ENCODE measurements at regions not wholly inside any gene's neighbourhood (a gene's known extent, or its start where the extent isn't known, plus 50 kb on each side); places are given as distances from the start of the nearest gene placed in this dataset.

GRCh38 chr2:67671464-67672450, 274.6 kb downstream of the ETAA1 start:
- TF ChIP-seq PATZ1 (CRISPR knock-in tag; IDR thresholded peaks at IDR 0.05; ENCODE audit: borderline replicate concordance) (no peak), TCF4 (CRISPR knock-in tag; IDR thresholded peaks at IDR 0.05; ENCODE audit: borderline replicate concordance) (no peak), RARB (CRISPR knock-in tag; IDR thresholded peaks at IDR 0.05) (no peak), TOX (CRISPR knock-in tag; IDR thresholded peaks at IDR 0.05; ENCODE audit: borderline replicate concordance) (no peak), ZFP3 (CRISPR knock-in tag; IDR thresholded peaks at IDR 0.05) (no peak), TSHZ2 (CRISPR knock-in tag; IDR thresholded peaks at IDR 0.05) (no peak), ZNF565 (CRISPR knock-in tag; conservative IDR thresholded peaks at IDR 0.05; ENCODE audit: low read depth) (no peak), BACH2 (CRISPR knock-in tag; IDR thresholded peaks at IDR 0.05; ENCODE audit: borderline replicate concordance) (no peak), CREB5 (CRISPR knock-in tag; IDR thresholded peaks at IDR 0.05; ENCODE audit: low read depth) (no peak), GLIS3 (CRISPR knock-in tag; IDR thresholded peaks at IDR 0.05) (no peak), CSDC2 (CRISPR knock-in tag; IDR thresholded peaks at IDR 0.05) (no peak)
